Caco-2 (cell line): ENCODE measurements at regions not wholly inside any gene's neighbourhood (a gene's known extent, or its start where the extent isn't known, plus 50 kb on each side); places are given as distances from the start of the nearest gene placed in this dataset.

Experiments
- BruUV-seq: library from RNA; stranded (reverse); fragments of 400-500 nt; replicated peaks from 2 replicates; lab custom pipeline; 2021; lab: Mats Ljungman, UMichigan
- CTCF ChIA-PET: fragments of 300-600 bp; sonication (Branson Sonifier 250); formaldehyde crosslinking; loops from one replicate; lab custom pipeline; 2022; ENCODE audit warnings: antibody characterized with exemption; lab: Charles Lee
- POLR2A ChIA-PET: fragments of 300-600 bp; sonication (Branson Sonifier 250); formaldehyde crosslinking; loops from one replicate; lab custom pipeline; 2022; ENCODE audit warnings: antibody characterized with exemption; lab: Charles Lee
- DNase-seq, 2 experiments: peaks; one replicate each; pipeline versions ENCODE4 v3.0.0 to v3.0.0-alpha.2; 2020 to 2022
- H3K27me3 ChIP-seq: replicated peaks from 2 replicates; pipeline ENCODE4 v1.6.0; 2011; ENCODE audit warnings: low read length; ENCODE audit not compliant: control insufficient read depth, insufficient read depth
- H3K36me3 ChIP-seq: 2 replicates; pipeline ENCODE4 v1.5.1; 2011; ENCODE audit warnings: low read length; ENCODE audit not compliant: control insufficient read depth, insufficient read depth
- H3K4me1 ChIP-seq: fragments of 250-450 bp; sonication (Bioruptor Pico); 2 replicates; pipeline ENCODE4 v1.5.1; 2020; ENCODE audit warnings: mild to moderate bottlenecking
- H3K4me3 ChIP-seq: 2 replicates; pipeline ENCODE4 v1.5.1; 2011; ENCODE audit warnings: low read depth, mild to moderate bottlenecking, control low read depth, low read length
- H3K9me3 ChIP-seq: fragments of 250-450 bp; sonication (Bioruptor Pico); 2 replicates; pipeline ENCODE4 v1.5.1; 2020; ENCODE audit warnings: mild to moderate bottlenecking, moderate library complexity
- H3K27ac Mint-ChIP-seq: one replicate; pipeline ENCODE4 v1.8.0; 2022; ENCODE audit warnings: mixed read lengths; ENCODE audit not compliant: unreplicated experiment
- H3K27me3 Mint-ChIP-seq: one replicate; pipeline ENCODE4 v1.8.0; 2022; ENCODE audit warnings: mixed read lengths; ENCODE audit not compliant: insufficient read depth, unreplicated experiment
- H3K36me3 Mint-ChIP-seq: one replicate; pipeline ENCODE4 v1.8.0; 2022; ENCODE audit warnings: mild to moderate bottlenecking, mixed read lengths; ENCODE audit not compliant: insufficient read depth, unreplicated experiment
- H3K4me1 Mint-ChIP-seq: one replicate; pipeline ENCODE4 v1.8.0; 2022; ENCODE audit warnings: low read depth, mixed read lengths; ENCODE audit not compliant: unreplicated experiment
- H3K4me3 Mint-ChIP-seq: one replicate; pipeline ENCODE4 v1.8.0; 2022; ENCODE audit warnings: mild to moderate bottlenecking, moderate library complexity, mixed read lengths; ENCODE audit not compliant: unreplicated experiment
- H3K9me3 Mint-ChIP-seq: one replicate; pipeline ENCODE4 v1.8.0; 2022; ENCODE audit warnings: mixed read lengths; ENCODE audit not compliant: unreplicated experiment
- intact Hi-C: fragments of 100-400 bp; cut with micrococcal nuclease; formaldehyde crosslinking; loops from one replicate; pipeline ENCODE4 v1.10.0; 2022; ENCODE audit not compliant: unreplicated experiment
- TF ChIP-seq, protein P1 (sequence below), 2 experiments: fragments of 200-600 bp in 1 of 2; IDR thresholded peaks; 1 replicate in 1 of 2; 2 replicates in 1 of 2; pipeline versions ENCODE4 v1.5.1 to v1.8.0; 2011 to 2022; ENCODE audit warnings: antibody characterized with exemption in 1 of 2, control low read depth in 1 of 2, inconsistent platforms in 1 of 2, low read depth in 1 of 2, low read length in 1 of 2, mild to moderate bottlenecking in 1 of 2, moderate library complexity in 1 of 2; ENCODE audit not compliant: insufficient read depth in 1 of 2, severe bottlenecking in 1 of 2, unreplicated experiment in 1 of 2

DNA sequence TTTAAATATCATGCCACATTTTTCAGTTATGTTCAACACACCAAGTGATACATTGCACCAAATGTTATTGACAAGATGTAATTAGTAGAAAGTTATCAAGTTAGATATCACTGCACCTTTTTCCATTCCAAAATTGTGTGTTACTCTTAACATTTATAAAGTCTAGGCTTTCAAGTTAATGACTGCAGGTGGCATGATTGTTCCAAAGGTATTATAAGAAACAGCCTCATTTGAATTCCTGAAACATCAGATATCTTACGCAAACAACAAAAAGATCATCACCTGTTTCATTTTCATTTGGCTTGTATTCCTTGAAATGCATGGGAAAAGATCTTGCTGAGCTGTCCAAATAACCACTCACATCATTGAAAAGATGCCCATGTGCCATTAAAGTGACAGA is 1528.2 kb upstream of the ZEB2 start:
- H3K9me3 ChIP-seq = no peaks in the 10 kb centered on the region
- Mint-ChIP-seq H3K9me3 (no peaks in the 10 kb centered on the region), H3K27me3 (no peaks in the 10 kb centered on the region), H3K4me3 (no peak overlapping the region), H3K4me1 (no peaks in the 10 kb centered on the region), H3K36me3 (no peaks in the 10 kb centered on the region), H3K27ac (no peak overlapping the region)
- no peaks in the 10 kb centered on the region for H3K4me1 ChIP-seq
- H3K27me3 ChIP-seq = no peaks in the 10 kb centered on the region
- intact Hi-C loops = no loop called here
- no peak for DNase-seq
- ChIA-PET POLR2A (no interaction called here), CTCF (no interaction called here)
- H3K36me3 ChIP-seq = no peaks in the 10 kb centered on the region
- TF ChIP-seq, protein P1, sequence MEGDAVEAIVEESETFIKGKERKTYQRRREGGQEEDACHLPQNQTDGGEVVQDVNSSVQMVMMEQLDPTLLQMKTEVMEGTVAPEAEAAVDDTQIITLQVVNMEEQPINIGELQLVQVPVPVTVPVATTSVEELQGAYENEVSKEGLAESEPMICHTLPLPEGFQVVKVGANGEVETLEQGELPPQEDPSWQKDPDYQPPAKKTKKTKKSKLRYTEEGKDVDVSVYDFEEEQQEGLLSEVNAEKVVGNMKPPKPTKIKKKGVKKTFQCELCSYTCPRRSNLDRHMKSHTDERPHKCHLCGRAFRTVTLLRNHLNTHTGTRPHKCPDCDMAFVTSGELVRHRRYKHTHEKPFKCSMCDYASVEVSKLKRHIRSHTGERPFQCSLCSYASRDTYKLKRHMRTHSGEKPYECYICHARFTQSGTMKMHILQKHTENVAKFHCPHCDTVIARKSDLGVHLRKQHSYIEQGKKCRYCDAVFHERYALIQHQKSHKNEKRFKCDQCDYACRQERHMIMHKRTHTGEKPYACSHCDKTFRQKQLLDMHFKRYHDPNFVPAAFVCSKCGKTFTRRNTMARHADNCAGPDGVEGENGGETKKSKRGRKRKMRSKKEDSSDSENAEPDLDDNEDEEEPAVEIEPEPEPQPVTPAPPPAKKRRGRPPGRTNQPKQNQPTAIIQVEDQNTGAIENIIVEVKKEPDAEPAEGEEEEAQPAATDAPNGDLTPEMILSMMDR (IDR thresholded peaks at IDR 0.05; ENCODE audit: insufficient read depth in 1 of 2, low read depth in 1 of 2, low read length in 1 of 2, severe bottlenecking in 1 of 2, unreplicated experiment in 1 of 2) = no peak
- H3K4me3 ChIP-seq = no peak overlapping the region
- BruUV-seq = no TSS peak

DNA sequence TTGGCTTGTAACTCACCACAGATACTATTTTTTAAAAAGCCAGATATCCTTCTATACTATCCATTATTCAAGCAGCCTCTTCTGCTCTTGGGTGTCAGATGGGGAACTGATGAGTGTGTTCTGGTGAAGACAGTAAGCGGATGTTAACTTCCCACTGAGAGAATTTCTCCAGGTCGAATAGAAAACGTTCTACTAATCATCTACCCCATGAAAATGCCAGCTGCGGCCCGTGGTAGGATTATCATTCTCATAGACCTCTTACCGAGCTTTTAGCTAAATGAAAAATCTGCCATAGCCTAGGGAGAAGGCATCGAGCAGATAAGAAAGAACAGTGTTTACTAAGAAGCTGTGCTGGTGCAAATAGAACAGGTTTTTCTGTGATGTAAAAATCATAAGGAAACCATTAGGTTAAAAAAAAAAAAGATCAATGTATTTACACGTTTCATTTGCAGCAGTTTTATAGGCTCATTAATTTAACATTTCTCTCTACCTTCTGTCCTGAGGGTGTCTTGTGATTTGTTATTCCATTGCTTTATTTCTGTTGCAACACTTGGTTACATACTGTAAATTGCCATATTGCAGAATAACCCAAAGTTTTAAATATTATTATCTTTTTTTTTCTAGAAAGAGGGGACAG is 1521.5 kb upstream of the ZEB2 start:
- no peak overlapping the region for H3K4me3 Mint-ChIP-seq
- intact Hi-C loops = no loop called here
- TF ChIP-seq, protein P1 (IDR thresholded peaks at IDR 0.05; ENCODE audit: insufficient read depth in 1 of 2, low read depth in 1 of 2, low read length in 1 of 2, severe bottlenecking in 1 of 2, unreplicated experiment in 1 of 2) = no peak

DNA sequence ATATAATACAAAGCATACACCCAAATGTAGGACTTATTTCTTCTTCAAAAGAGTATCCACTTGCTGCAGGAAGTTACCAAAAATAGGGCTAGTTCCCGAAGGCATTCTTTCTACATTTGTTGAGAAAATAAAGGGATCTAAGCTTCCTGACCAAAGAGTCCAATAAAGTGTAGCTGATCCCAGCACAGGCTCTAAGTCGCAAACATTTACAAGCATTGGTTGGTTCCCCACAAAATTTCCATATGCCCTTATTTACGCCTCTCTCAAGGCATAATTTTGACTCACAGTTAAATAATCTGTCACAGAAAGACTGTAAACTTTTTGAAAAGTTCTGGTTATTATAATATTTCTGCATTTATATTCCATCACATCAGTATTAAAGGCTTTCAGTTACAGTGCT is 1520.1 kb upstream of the ZEB2 start:
- Mint-ChIP-seq H3K27me3 (no peaks in the 10 kb centered on the region), H3K27ac (no peak overlapping the region), H3K4me3 (no peak overlapping the region), H3K36me3 (no peaks in the 10 kb centered on the region), H3K9me3 (no peaks in the 10 kb centered on the region), H3K4me1 (no peaks in the 10 kb centered on the region)
- H3K4me1 ChIP-seq = no peaks in the 10 kb centered on the region
- ChIA-PET POLR2A (no interaction called here), CTCF (no interaction called here)
- DNase-seq = no peak
- H3K27me3 ChIP-seq = no peaks in the 10 kb centered on the region
- no peaks in the 10 kb centered on the region for H3K36me3 ChIP-seq
- H3K9me3 ChIP-seq = no peaks in the 10 kb centered on the region
- intact Hi-C loops = no loop called here
- no peak overlapping the region for H3K4me3 ChIP-seq
- TF ChIP-seq, protein P1 (IDR thresholded peaks at IDR 0.05; ENCODE audit: insufficient read depth in 1 of 2, low read depth in 1 of 2, low read length in 1 of 2, severe bottlenecking in 1 of 2, unreplicated experiment in 1 of 2) = no peak
- no TSS peak for BruUV-seq

More for the DNA sequence above, 1521.5 kb upstream of the ZEB2 start:
- Mint-ChIP-seq H3K27me3 (no peaks in the 10 kb centered on the region), H3K9me3 (no peaks in the 10 kb centered on the region), H3K27ac (no peak overlapping the region), H3K4me1 (no peaks in the 10 kb centered on the region), H3K36me3 (no peaks in the 10 kb centered on the region)
- no peak for DNase-seq
- BruUV-seq = no TSS peak
- ChIA-PET POLR2A (no interaction called here), CTCF (no interaction called here)
- no peaks in the 10 kb centered on the region for H3K4me1 ChIP-seq
- H3K4me3 ChIP-seq = no peak overlapping the region
- H3K27me3 ChIP-seq = no peaks in the 10 kb centered on the region
- H3K36me3 ChIP-seq = no peaks in the 10 kb centered on the region
- H3K9me3 ChIP-seq = no peaks in the 10 kb centered on the region
